DOHH2 (cell line): ENCODE measurements at regions not wholly inside any gene's neighbourhood (a gene's known extent, or its start where the extent isn't known, plus 50 kb on each side); places are given as distances from the start of the nearest gene placed in this dataset.

Experiments used
- H3F3A ChIP-seq: fragments of 200-600 bp; sonication (generic), shearing (Covaris generic); 2 replicates; pipeline ENCODE4 v1.6.0; 2016; ENCODE audit warnings: antibody characterized with exemption, mild to moderate bottlenecking; ENCODE audit not compliant: control insufficient read depth, insufficient read depth
- H3K27ac ChIP-seq: fragments of 200-600 bp; sonication (generic); 2 replicates; pipeline ENCODE4 v1.5.1; 2014; ENCODE audit warnings: low read depth, mild to moderate bottlenecking, low read length, moderate library complexity
- H3K27me3 ChIP-seq: fragments of 200-600 bp; sonication (generic); 2 replicates; pipeline ENCODE4 v1.6.1; 2014; ENCODE audit warnings: mild to moderate bottlenecking, low read length, mixed read lengths; ENCODE audit not compliant: control insufficient read depth
- H3K36me3 ChIP-seq: fragments of 200-600 bp; sonication (generic); 2 replicates; pipeline ENCODE4 v1.6.1; 2014; ENCODE audit warnings: mild to moderate bottlenecking, low read length, moderate library complexity, mixed read lengths; ENCODE audit not compliant: control insufficient read depth
- H3K4me1 ChIP-seq: fragments of 200-600 bp; sonication (generic); 2 replicates; pipeline ENCODE4 v1.6.1; 2014; ENCODE audit warnings: mild to moderate bottlenecking, low read length, mixed read lengths; ENCODE audit not compliant: control insufficient read depth
- H3K4me2 ChIP-seq: fragments of 200-600 bp; sonication (generic); 2 replicates; pipeline ENCODE4 v1.6.0; 2014; ENCODE audit warnings: mild to moderate bottlenecking, low read length, moderate library complexity
- H3K4me3 ChIP-seq: fragments of 200-600 bp; sonication (generic); 2 replicates; pipeline ENCODE4 v1.5.1; 2014; ENCODE audit warnings: mild to moderate bottlenecking, low read length, mixed read lengths
- H3K79me2 ChIP-seq: fragments of 200-600 bp; sonication (generic); 2 replicates; pipeline ENCODE4 v1.6.1; 2014; ENCODE audit warnings: mild to moderate bottlenecking, low read length, mixed read lengths; ENCODE audit not compliant: control insufficient read depth
- H3K9me2 ChIP-seq: fragments of 200-600 bp; sonication (generic); replicated peaks from 2 replicates; pipeline ENCODE4 v1.6.1; 2014; ENCODE audit warnings: mild to moderate bottlenecking, low read length, mixed read lengths; ENCODE audit not compliant: control insufficient read depth
- H3K9me3 ChIP-seq: fragments of 200-600 bp; sonication (generic); 2 replicates; pipeline ENCODE4 v1.6.1; 2014; ENCODE audit warnings: antibody characterized with exemption, low read length, mixed read lengths; ENCODE audit not compliant: control insufficient read depth, insufficient read depth
- H4K20me1 ChIP-seq: fragments of 200-600 bp; sonication (generic); 2 replicates; pipeline ENCODE4 v1.6.0; 2014; ENCODE audit warnings: low read depth, mild to moderate bottlenecking, antibody characterized with exemption, low read length, moderate library complexity; ENCODE audit not compliant: control insufficient read depth, insufficient read depth
- EZH2phosphoT487 ChIP-seq: fragments of 200-600 bp; sonication (generic); IDR thresholded peaks from 2 replicates; pipeline ENCODE4 v1.6.1; 2017; ENCODE audit warnings: borderline replicate concordance, mild to moderate bottlenecking, antibody characterized with exemption, low read length, moderate library complexity, mixed read lengths
- TF ChIP-seq, protein P1 (sequence below): fragments of 200-600 bp; sonication (generic); IDR thresholded peaks from one replicate; pipeline ENCODE4 v1.5.1; 2014; ENCODE audit warnings: antibody characterized with exemption, mild to moderate bottlenecking, low read depth, low read length; ENCODE audit not compliant: poor library complexity, severe bottlenecking

DNA sequence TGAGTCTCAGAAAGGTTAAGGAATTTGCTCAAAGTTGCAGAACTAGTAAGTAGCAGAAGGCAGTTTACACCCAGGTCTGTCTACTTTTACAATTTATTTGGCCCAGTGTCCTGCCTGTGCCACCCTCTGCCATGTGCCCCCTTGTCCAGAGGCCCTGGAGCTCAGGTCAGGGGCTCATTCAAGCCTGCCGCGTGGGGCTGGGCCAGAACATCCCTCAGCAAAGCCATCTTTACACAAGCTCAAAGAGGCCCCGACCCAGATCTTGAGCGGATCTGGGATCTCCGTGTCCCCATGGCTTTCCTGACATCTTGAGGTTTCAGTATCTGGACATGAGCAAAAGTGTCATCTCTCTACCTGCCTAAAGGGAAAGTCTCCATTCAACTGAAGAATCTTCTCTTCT lies 76.4 kb upstream of the VSTM2B start:
- Histone ChIP-seq H3K4me2 (no peak overlapping the region), H3F3A (no peaks in the 10 kb centered on the region), H3K79me2 (no peaks in the 10 kb centered on the region), H3K27ac (no peak overlapping the region), H3K9me3 (no peaks in the 10 kb centered on the region), H3K4me3 (no peak overlapping the region), H3K9me2 (no peaks in the 10 kb centered on the region), H3K4me1 (no peaks in the 10 kb centered on the region), H3K36me3 (no peaks in the 10 kb centered on the region), H4K20me1 (no peaks in the 10 kb centered on the region), H3K27me3 (no peaks in the 10 kb centered on the region)
- TF ChIP-seq EZH2phosphoT487: no peak

DNA sequence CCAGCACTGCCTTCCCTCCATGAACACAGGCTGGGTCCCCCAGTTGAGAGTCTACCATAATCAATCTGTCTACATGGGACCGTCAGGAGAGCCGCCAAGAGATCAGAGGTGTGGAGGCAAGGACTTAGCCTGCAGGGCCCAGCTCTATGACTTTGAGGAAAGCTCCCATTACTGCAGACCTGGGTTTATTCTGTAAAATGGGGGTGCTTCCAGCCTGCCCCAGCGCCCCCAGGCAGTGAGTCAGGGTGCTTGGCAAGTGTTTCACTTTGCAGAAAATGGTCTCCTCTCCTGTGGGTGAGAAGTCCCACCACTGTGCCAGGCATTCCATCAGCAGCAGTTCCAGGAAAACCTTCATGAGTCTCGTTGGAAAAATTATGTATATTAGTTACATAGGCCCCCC lies 75.5 kb upstream of the VSTM2B start:
- no peak overlapping the region for H3K4me2 ChIP-seq
- no peaks in the 10 kb centered on the region for H3K36me3 ChIP-seq
- H3K4me1 ChIP-seq: no peaks in the 10 kb centered on the region
- no peaks in the 10 kb centered on the region for H3K27me3 ChIP-seq
- no peak for TF ChIP-seq EZH2phosphoT487
- TF ChIP-seq, protein P1, sequence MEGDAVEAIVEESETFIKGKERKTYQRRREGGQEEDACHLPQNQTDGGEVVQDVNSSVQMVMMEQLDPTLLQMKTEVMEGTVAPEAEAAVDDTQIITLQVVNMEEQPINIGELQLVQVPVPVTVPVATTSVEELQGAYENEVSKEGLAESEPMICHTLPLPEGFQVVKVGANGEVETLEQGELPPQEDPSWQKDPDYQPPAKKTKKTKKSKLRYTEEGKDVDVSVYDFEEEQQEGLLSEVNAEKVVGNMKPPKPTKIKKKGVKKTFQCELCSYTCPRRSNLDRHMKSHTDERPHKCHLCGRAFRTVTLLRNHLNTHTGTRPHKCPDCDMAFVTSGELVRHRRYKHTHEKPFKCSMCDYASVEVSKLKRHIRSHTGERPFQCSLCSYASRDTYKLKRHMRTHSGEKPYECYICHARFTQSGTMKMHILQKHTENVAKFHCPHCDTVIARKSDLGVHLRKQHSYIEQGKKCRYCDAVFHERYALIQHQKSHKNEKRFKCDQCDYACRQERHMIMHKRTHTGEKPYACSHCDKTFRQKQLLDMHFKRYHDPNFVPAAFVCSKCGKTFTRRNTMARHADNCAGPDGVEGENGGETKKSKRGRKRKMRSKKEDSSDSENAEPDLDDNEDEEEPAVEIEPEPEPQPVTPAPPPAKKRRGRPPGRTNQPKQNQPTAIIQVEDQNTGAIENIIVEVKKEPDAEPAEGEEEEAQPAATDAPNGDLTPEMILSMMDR: no peak
- no peaks in the 10 kb centered on the region for H3K9me3 ChIP-seq
- no peak overlapping the region for H3K27ac ChIP-seq
- no peaks in the 10 kb centered on the region for H4K20me1 ChIP-seq
- no peaks in the 10 kb centered on the region for H3K79me2 ChIP-seq
- H3K4me3 ChIP-seq: no peak overlapping the region
- no peaks in the 10 kb centered on the region for H3F3A ChIP-seq
- H3K9me2 ChIP-seq: no peaks in the 10 kb centered on the region

DNA sequence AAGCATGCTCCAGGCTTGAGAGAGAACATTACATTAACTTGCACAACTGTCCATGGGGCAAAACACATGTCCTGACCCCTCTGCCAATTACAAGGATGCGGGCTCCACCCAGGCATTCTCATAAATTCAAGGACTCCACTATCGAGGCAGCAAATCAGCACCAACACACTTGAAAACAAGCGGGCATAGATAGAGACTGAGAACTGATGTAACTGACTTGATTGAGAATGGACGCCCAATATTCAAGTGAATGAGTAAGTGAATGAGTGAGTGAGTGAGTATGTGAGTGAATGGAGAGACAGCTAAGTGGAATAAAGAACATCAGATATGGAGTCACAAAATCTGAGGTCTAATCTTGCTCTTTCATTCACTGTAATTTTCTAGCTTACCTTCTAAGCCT lies 75.0 kb upstream of the VSTM2B start:
- no peak for TF ChIP-seq EZH2phosphoT487
- TF ChIP-seq, protein P1: no peak
- Histone ChIP-seq H3F3A (no peaks in the 10 kb centered on the region), H3K79me2 (no peaks in the 10 kb centered on the region), H3K27ac (no peak overlapping the region), H3K27me3 (no peaks in the 10 kb centered on the region), H3K4me3 (no peak overlapping the region), H3K9me3 (no peaks in the 10 kb centered on the region), H3K9me2 (no peaks in the 10 kb centered on the region), H3K4me2 (no peak overlapping the region), H4K20me1 (no peaks in the 10 kb centered on the region), H3K36me3 (no peaks in the 10 kb centered on the region), H3K4me1 (no peaks in the 10 kb centered on the region)

DNA sequence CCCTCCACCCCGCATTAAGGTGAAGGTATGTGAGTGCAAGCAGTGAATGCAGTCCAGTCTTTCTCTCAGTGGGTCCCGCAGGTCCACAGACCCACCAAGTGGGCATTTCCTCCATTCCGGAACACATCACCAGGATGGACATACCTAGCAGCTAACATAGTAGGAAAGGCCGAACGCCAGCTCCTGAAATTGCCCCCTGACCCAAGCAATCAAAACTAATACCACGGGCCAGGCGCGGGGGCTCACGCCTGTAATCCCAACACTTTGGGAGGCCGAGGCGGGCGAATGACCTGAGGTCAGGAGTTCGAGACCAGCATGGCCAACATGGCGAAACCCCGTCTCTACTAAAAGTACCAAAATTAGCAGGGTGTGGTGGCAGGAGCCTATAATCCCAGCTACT lies 71.7 kb upstream of the VSTM2B start:
- TF ChIP-seq, protein P1: no peak
- no peak for TF ChIP-seq EZH2phosphoT487
- Histone ChIP-seq H3K36me3 (no peaks in the 10 kb centered on the region), H3K79me2 (no peaks in the 10 kb centered on the region), H3K27me3 (no peaks in the 10 kb centered on the region), H3K27ac (no peak overlapping the region), H3K4me1 (no peaks in the 10 kb centered on the region), H3K4me2 (no peak overlapping the region), H3K4me3 (no peak overlapping the region), H3F3A (no peaks in the 10 kb centered on the region), H3K9me3 (no peaks in the 10 kb centered on the region; the same call in 1 of the 2 replicates), H3K9me2 (no peaks in the 10 kb centered on the region), H4K20me1 (no peaks in the 10 kb centered on the region)
